ENCODE measurements at regions not wholly inside any gene's neighbourhood (a gene's known extent, or its start where the extent isn't known, plus 50 kb on each side); places are given as distances from the start of the nearest gene placed in this dataset.
"Not testable (repeated sequence)": the region's sequence is repeated elsewhere in the genome, so short reads cannot be mapped to it uniquely, and the experiment has no call there.

GRCh38 chr4:179163147-179163546 is 1720.9 kb upstream of the AGA start:
- no CpG with 5 or more reads among the region's 2 CpGs for WGBS (ENCODE audit: insufficient coverage)
- no peak overlapping the region for H3K4me3 ChIP-seq (ENCODE audit: low read length)
- H3K27me3 ChIP-seq (ENCODE audit: control insufficient read depth, insufficient read depth, low read length), result no peaks in the 10 kb centered on the region
- no peaks in the 10 kb centered on the region for H3K9me3 ChIP-seq (replicated peaks; ENCODE audit: control insufficient read depth, low read depth, low read length)
- H3K27ac ChIP-seq (ENCODE audit: low read length), result no peak overlapping the region
- H3K4me1 ChIP-seq (ENCODE audit: control insufficient read depth, insufficient read depth, low read length), result no peaks in the 10 kb centered on the region
- H3K36me3 ChIP-seq (ENCODE audit: control insufficient read depth, insufficient read depth, low read length), result no peaks in the 10 kb centered on the region
- DNase-seq, result no peak

- no peaks in the 10 kb centered on the region for H3K27me3 ChIP-seq (ENCODE audit: control insufficient read depth, insufficient read depth, low read length)
- no peaks in the 10 kb centered on the region for H3K4me1 ChIP-seq (ENCODE audit: control insufficient read depth, insufficient read depth, low read length)
- WGBS (ENCODE audit: insufficient coverage), result no CpG with 5 or more reads among the region's 5 CpGs
- H3K9me3 ChIP-seq (replicated peaks; ENCODE audit: control insufficient read depth, low read depth, low read length), result no peaks in the 10 kb centered on the region
- no peak overlapping the region for H3K27ac ChIP-seq (ENCODE audit: low read length)
- H3K4me3 ChIP-seq (ENCODE audit: low read length), result no peak overlapping the region
- no peaks in the 10 kb centered on the region for H3K36me3 ChIP-seq (ENCODE audit: control insufficient read depth, insufficient read depth, low read length)
- DNase-seq, result no peak
Observed at GRCh38 chr4:179164267-179164999, 1722.2 kb upstream of the AGA start.

GRCh38 chr4:179165000-179165738 is 1722.9 kb upstream of the AGA start:
- Histone ChIP-seq H3K27me3 (ENCODE audit: control insufficient read depth, insufficient read depth, low read length) (no peaks in the 10 kb centered on the region), H3K4me1 (ENCODE audit: control insufficient read depth, insufficient read depth, low read length) (no peaks in the 10 kb centered on the region), H3K9me3 (replicated peaks; ENCODE audit: control insufficient read depth, low read depth, low read length) (no peaks in the 10 kb centered on the region), H3K36me3 (ENCODE audit: control insufficient read depth, insufficient read depth, low read length) (no peaks in the 10 kb centered on the region), H3K4me3 (ENCODE audit: low read length) (no peak overlapping the region), H3K27ac (ENCODE audit: low read length) (no peak overlapping the region)
- WGBS (ENCODE audit: insufficient coverage), result 100% methylated on average over 3 of the region's 4 CpGs
- DNase-seq, result no peak

- 84% methylated on average over 2 of the region's 3 CpGs for WGBS (ENCODE audit: insufficient coverage)
- Histone ChIP-seq H3K27ac (ENCODE audit: low read length) (no peak overlapping the region), H3K9me3 (replicated peaks; ENCODE audit: control insufficient read depth, low read depth, low read length) (no peaks in the 10 kb centered on the region), H3K27me3 (ENCODE audit: control insufficient read depth, insufficient read depth, low read length) (no peaks in the 10 kb centered on the region), H3K4me3 (ENCODE audit: low read length) (no peak overlapping the region), H3K4me1 (ENCODE audit: control insufficient read depth, insufficient read depth, low read length) (no peaks in the 10 kb centered on the region), H3K36me3 (ENCODE audit: control insufficient read depth, insufficient read depth, low read length) (no peaks in the 10 kb centered on the region)
- no peak for DNase-seq
Observed at GRCh38 chr4:179165862-179166261, 1723.6 kb upstream of the AGA start.

GRCh38 chr4:179170308-179170707 is 1728.1 kb upstream of the AGA start:
- not testable (repeated sequence) for H3K36me3 ChIP-seq (ENCODE audit: control insufficient read depth, insufficient read depth, low read length); H3K9me3 ChIP-seq (replicated peaks; ENCODE audit: control insufficient read depth, low read depth, low read length); H3K4me1 ChIP-seq (ENCODE audit: control insufficient read depth, insufficient read depth, low read length); H3K27me3 ChIP-seq (ENCODE audit: control insufficient read depth, insufficient read depth, low read length); H3K4me3 ChIP-seq (ENCODE audit: low read length); H3K27ac ChIP-seq (ENCODE audit: low read length); DNase-seq
- WGBS (ENCODE audit: insufficient coverage), result no CpG with 5 or more reads among the region's 5 CpGs

GRCh38 chr4:179182741-179183140 is 1740.5 kb upstream of the AGA start:
- H3K27me3 ChIP-seq (ENCODE audit: control insufficient read depth, insufficient read depth, low read length), result no peaks in the 10 kb centered on the region
- no peak overlapping the region for H3K27ac ChIP-seq (ENCODE audit: low read length)
- no peaks in the 10 kb centered on the region for H3K4me1 ChIP-seq (ENCODE audit: control insufficient read depth, insufficient read depth, low read length)
- peaks cover 2% of the 10 kb centered on the region for H3K9me3 ChIP-seq (replicated peaks; ENCODE audit: control insufficient read depth, low read depth, low read length)
- no peak for DNase-seq
- H3K4me3 ChIP-seq (ENCODE audit: low read length), result no peak overlapping the region
- no peaks in the 10 kb centered on the region for H3K36me3 ChIP-seq (ENCODE audit: control insufficient read depth, insufficient read depth, low read length)

- H3K4me1 ChIP-seq (ENCODE audit: control insufficient read depth, insufficient read depth, low read length), result no peaks in the 10 kb centered on the region
- no peaks in the 10 kb centered on the region for H3K27me3 ChIP-seq (ENCODE audit: control insufficient read depth, insufficient read depth, low read length)
- no peak for DNase-seq
- H3K4me3 ChIP-seq (ENCODE audit: low read length), result no peak overlapping the region
- H3K27ac ChIP-seq (ENCODE audit: low read length), result no peak overlapping the region
- H3K9me3 ChIP-seq (replicated peaks; ENCODE audit: control insufficient read depth, low read depth, low read length), result no peaks in the 10 kb centered on the region
- H3K36me3 ChIP-seq (ENCODE audit: control insufficient read depth, insufficient read depth, low read length), result no peaks in the 10 kb centered on the region
- no CpG with 5 or more reads among the region's 2 CpGs for WGBS (ENCODE audit: insufficient coverage)
Observed at GRCh38 chr4:179195887-179196286, 1753.7 kb upstream of the AGA start.

- WGBS (ENCODE audit: insufficient coverage), result 10% methylated on average over 2 of the region's 4 CpGs
- H3K4me3 ChIP-seq (ENCODE audit: low read length), result no peak overlapping the region
- H3K27ac ChIP-seq (ENCODE audit: low read length), result no peak overlapping the region
- H3K36me3 ChIP-seq (ENCODE audit: control insufficient read depth, insufficient read depth, low read length), result no peaks in the 10 kb centered on the region
- no peaks in the 10 kb centered on the region for H3K27me3 ChIP-seq (ENCODE audit: control insufficient read depth, insufficient read depth, low read length)
- H3K4me1 ChIP-seq (ENCODE audit: control insufficient read depth, insufficient read depth, low read length), result no peaks in the 10 kb centered on the region
- no peaks in the 10 kb centered on the region for H3K9me3 ChIP-seq (replicated peaks; ENCODE audit: control insufficient read depth, low read depth, low read length)
- no peak for DNase-seq
Observed at GRCh38 chr4:179196511-179196910, 1754.3 kb upstream of the AGA start.

- DNase-seq, result no peak
- no peaks in the 10 kb centered on the region for H3K4me1 ChIP-seq (ENCODE audit: control insufficient read depth, insufficient read depth, low read length)
- H3K4me3 ChIP-seq (ENCODE audit: low read length), result no peak overlapping the region
- H3K9me3 ChIP-seq (replicated peaks; ENCODE audit: control insufficient read depth, low read depth, low read length), result no peaks in the 10 kb centered on the region
- no peak overlapping the region for H3K27ac ChIP-seq (ENCODE audit: low read length)
- H3K36me3 ChIP-seq (ENCODE audit: control insufficient read depth, insufficient read depth, low read length), result no peaks in the 10 kb centered on the region
- H3K27me3 ChIP-seq (ENCODE audit: control insufficient read depth, insufficient read depth, low read length), result no peaks in the 10 kb centered on the region
- WGBS (ENCODE audit: insufficient coverage), result no CpG with 5 or more reads among the region's 7 CpGs
Observed at GRCh38 chr4:179200681-179201080, 1758.4 kb upstream of the AGA start.

GRCh38 chr4:179225594-179225993 is 1783.4 kb upstream of the AGA start:
- H3K4me3 ChIP-seq (ENCODE audit: low read length), result no peak overlapping the region
- no peaks in the 10 kb centered on the region for H3K36me3 ChIP-seq (ENCODE audit: control insufficient read depth, insufficient read depth, low read length)
- 78% methylated on average over 3 of the region's 5 CpGs for WGBS (ENCODE audit: insufficient coverage)
- H3K9me3 ChIP-seq (replicated peaks; ENCODE audit: control insufficient read depth, low read depth, low read length), result peaks cover 2% of the 10 kb centered on the region
- H3K27ac ChIP-seq (ENCODE audit: low read length), result no peak overlapping the region
- H3K4me1 ChIP-seq (ENCODE audit: control insufficient read depth, insufficient read depth, low read length), result no peaks in the 10 kb centered on the region
- no peak for DNase-seq
- no peaks in the 10 kb centered on the region for H3K27me3 ChIP-seq (ENCODE audit: control insufficient read depth, insufficient read depth, low read length)

All from muscle of leg (tissue), 3 donors.